HL-60/S4 (cell line): ENCODE measurements at regions not wholly inside any gene's neighbourhood (a gene's known extent, or its start where the extent isn't known, plus 50 kb on each side); places are given as distances from the start of the nearest gene placed in this dataset.

Experiments used
- in situ Hi-C: fragments of 300-500 bp; cut with MboI; formaldehyde crosslinking; loops from 2 replicates; pipeline ENCODE4 v1.14.3; 2022; ENCODE audit warnings: low sequenced_read_pairs

GRCh38 chr4:107120661-107121060 is 84.5 kb upstream of the DKK2 start:
- in situ Hi-C loops: no loop called here

GRCh38 chr4:107117726-107118125 is 81.6 kb upstream of the DKK2 start:
- in situ Hi-C loops: no loop called here

- in situ Hi-C loops: no loop called here
These were observed 79.2 kb upstream of the DKK2 start for GRCh38 chr4:107115185-107115847.

GRCh38 chr4:107114059-107114458 is 77.9 kb upstream of the DKK2 start:
- in situ Hi-C loops: no loop called here

- in situ Hi-C loops: no loop called here
These were observed 62.3 kb upstream of the DKK2 start for GRCh38 chr4:107098401-107098800.

- in situ Hi-C loops: no loop called here
These were observed 58.9 kb upstream of the DKK2 start for GRCh38 chr4:107094976-107095375.

GRCh38 chr4:107094332-107094731 is 58.2 kb upstream of the DKK2 start:
- in situ Hi-C loops: no loop called here
